ENCODE measurements at regions not wholly inside any gene's neighbourhood (a gene's known extent, or its start where the extent isn't known, plus 50 kb on each side); places are given as distances from the start of the nearest gene placed in this dataset.

GRCh38 chr9:91047529-91047928, 245.9 kb downstream of the SYK start:
- TF ChIP-seq POLR2A (IDR thresholded peaks at IDR 0.05; ENCODE audit: low read length): no peak
- TF ChIP-seq GATA1 (IDR thresholded peaks at IDR 0.05; ENCODE audit: low read depth, low read length): no peak
